Lower leg skin (tissue), 3 donors: ENCODE measurements at regions not wholly inside any gene's neighbourhood (a gene's known extent, or its start where the extent isn't known, plus 50 kb on each side); places are given as distances from the start of the nearest gene placed in this dataset.

Experiments used
- CTCF ChIP-seq, 3 donors: fragments of 450-650 bp; IDR thresholded peaks; one replicate each; pipeline ENCODE4 v1.5.1; 2016; ENCODE audit warnings: antibody characterized with exemption in 3 of 3, mild to moderate bottlenecking in 3 of 3, moderate library complexity in 2 of 3
- POLR2A ChIP-seq, 2 donors: fragments of 450-650 bp; IDR thresholded peaks; one replicate each; pipeline ENCODE4 v1.6.1; 2016 to 2017; ENCODE audit warnings: antibody characterized with exemption in 2 of 2, mild to moderate bottlenecking in 1 of 2, moderate library complexity in 1 of 2

GRCh38 chr4:30822911-30823551 lies 102.9 kb downstream of the PCDH7 start:
- TF ChIP-seq CTCF (IDR thresholded peaks at IDR 0.05) (no peak), POLR2A (IDR thresholded peaks at IDR 0.05) (no peak)
